HCT116 (cell line): ENCODE measurements at regions not wholly inside any gene's neighbourhood (a gene's known extent, or its start where the extent isn't known, plus 50 kb on each side); places are given as distances from the start of the nearest gene placed in this dataset.

ENCODE experiments used
- ATAC-seq: fragments of 200-7000 bp; cut with Tn5 transposase; 2 replicates; pipeline ENCODE4 v1.9.1; 2020; ENCODE audit warnings: mild to moderate bottlenecking, moderate library complexity
- BruUV-seq: library from RNA; stranded (reverse); fragments of 400-500 nt; replicated peaks from 2 replicates; lab custom pipeline; 2021; lab: Mats Ljungman, UMichigan
- CTCF ChIA-PET: fragments of 300-600 bp; sonication (Branson Sonifier 250); formaldehyde crosslinking; loops from one replicate; lab custom pipeline; 2021; ENCODE audit warnings: antibody characterized with exemption; lab: Charles Lee
- POLR2A ChIA-PET: fragments of 300-600, 350-600 bp; sonication (Branson Sonifier 250); formaldehyde crosslinking; loops from one replicate; lab custom pipeline; 2021; ENCODE audit warnings: antibody characterized with exemption; lab: Charles Lee
- RAD21 ChIA-PET, 2 experiments: fragments of 300-600 bp; sonication (Branson Sonifier 250); formaldehyde crosslinking; loops; one replicate each; lab custom pipeline; 2023; ENCODE audit warnings: low total read pairs in 2 of 2; ENCODE audit not compliant: uncharacterized antibody in 2 of 2, unreplicated experiment in 2 of 2, low non-redundant PET in 1 of 2; lab: Charles Lee
- DNase-seq: peaks from one replicate; pipeline ENCODE4 v3.0.0-alpha.2; 2010; ENCODE audit warnings: low read depth, low spot score
- H2AFZ ChIP-seq: fragments of 200-600 bp; shearing (Covaris generic), sonication (generic); 2 replicates; pipeline ENCODE4 v1.6.1; 2017; ENCODE audit warnings: low read depth, mixed run types, mixed read lengths, antibody characterized with exemption, low read length; ENCODE audit not compliant: poor library complexity, severe bottlenecking
- H3K27ac ChIP-seq: 2 replicates; pipeline ENCODE4 v1.5.1; 2012; ENCODE audit warnings: low read depth, low read length
- H3K27me3 ChIP-seq: fragments of 200-600 bp; sonication (generic); 2 replicates; pipeline ENCODE4 v1.6.1; 2016; ENCODE audit warnings: mixed run types, low read length, mixed read lengths; ENCODE audit not compliant: insufficient read depth
- H3K36me3 ChIP-seq, 2 experiments: fragments of 200-500 bp in 1 of 2; fragments of 200-600 bp in 1 of 2; sonication (Bioruptor generic) in 1 of 2; sonication (generic) in 1 of 2; 2 replicates each; pipeline versions ENCODE4 v1.5.1 to v1.6.1; 2014 to 2016; ENCODE audit warnings: low read length in 2 of 2, inconsistent platforms in 1 of 2, mixed read lengths in 1 of 2, mixed run types in 1 of 2; ENCODE audit not compliant: insufficient read depth in 2 of 2, control insufficient read depth in 1 of 2
- H3K4me1 ChIP-seq, 2 experiments: fragments of 200-600 bp in 1 of 2; sonication (generic) in 1 of 2; 2 replicates each; pipeline versions ENCODE4 v1.5.1 to v1.6.1; 2012 to 2017; ENCODE audit warnings: low read length in 2 of 2, inconsistent platforms in 1 of 2, mild to moderate bottlenecking in 1 of 2, mixed read lengths in 1 of 2, mixed run types in 1 of 2, moderate library complexity in 1 of 2; ENCODE audit not compliant: insufficient read depth in 2 of 2, control insufficient read depth in 1 of 2
- H3K4me2 ChIP-seq: fragments of 200-600 bp; sonication (generic); 2 replicates; pipeline ENCODE4 v1.6.1; 2017; ENCODE audit warnings: mixed run types, low read length, mixed read lengths
- H3K4me3 ChIP-seq, 2 experiments: fragments of 200-600 bp in 1 of 2; sonication (generic) in 1 of 2; replicated peaks in 1 of 2; 2 replicates each; pipeline ENCODE4 v1.5.1; 2011 to 2016; ENCODE audit warnings: low read length in 2 of 2, control low read depth in 1 of 2, low read depth in 1 of 2, mild to moderate bottlenecking in 1 of 2, mixed read lengths in 1 of 2, mixed run types in 1 of 2
- H3K79me2 ChIP-seq: fragments of 200-600 bp; sonication (generic); 2 replicates; pipeline ENCODE4 v1.6.1; 2017; ENCODE audit warnings: mild to moderate bottlenecking, mixed run types, low read length, moderate library complexity, mixed read lengths; ENCODE audit not compliant: insufficient read depth
- H3K9ac ChIP-seq: fragments of 200-600 bp; sonication (generic); 2 replicates; pipeline ENCODE4 v1.6.1; 2016; ENCODE audit warnings: low read length, mixed read lengths
- H3K9me2 ChIP-seq: fragments of 200-600 bp; sonication (generic), shearing (Covaris generic); 2 replicates; pipeline ENCODE4 v1.6.1; 2017; ENCODE audit warnings: mixed run types, mild to moderate bottlenecking, moderate library complexity; ENCODE audit not compliant: insufficient read depth
- H3K9me3 ChIP-seq, 2 experiments: fragments of 200-500 bp in 1 of 2; fragments of 200-600 bp in 1 of 2; sonication (Bioruptor generic) in 1 of 2; sonication (generic) in 1 of 2; 2 replicates each; pipeline ENCODE4 v1.6.1; 2014 to 2017; ENCODE audit warnings: low read length in 2 of 2, mixed read lengths in 2 of 2, inconsistent platforms in 1 of 2, low read depth in 1 of 2, mild to moderate bottlenecking in 1 of 2, mixed run types in 1 of 2, moderate library complexity in 1 of 2; ENCODE audit not compliant: control insufficient read depth in 1 of 2, insufficient read depth in 1 of 2
- H4K20me1 ChIP-seq: fragments of 200-600 bp; sonication (generic), shearing (Covaris generic); 2 replicates; pipeline ENCODE4 v1.6.1; 2017; ENCODE audit warnings: mixed run types, mild to moderate bottlenecking, moderate library complexity; ENCODE audit not compliant: insufficient read depth
- ATF3 ChIP-seq: IDR thresholded peaks from 2 replicates; pipeline ENCODE4 v1.6.1; 2012
- CBX3 ChIP-seq: IDR thresholded peaks from 2 replicates; pipeline ENCODE4 v1.6.1; 2012; ENCODE audit warnings: low read depth
- ELF1 ChIP-seq: IDR thresholded peaks from 2 replicates; pipeline ENCODE4 v1.6.1; 2012; ENCODE audit warnings: low read depth, borderline replicate concordance
- EZH2 ChIP-seq: fragments of 200-600 bp; sonication (generic); IDR thresholded peaks from 2 replicates; pipeline ENCODE4 v1.6.1; 2017; ENCODE audit warnings: antibody characterized with exemption, mixed run types
- EZH2phosphoT487 ChIP-seq: fragments of 200-600 bp; IDR thresholded peaks from 2 replicates; pipeline ENCODE4 v1.6.1; 2018; ENCODE audit warnings: antibody characterized with exemption, borderline replicate concordance
- JUND ChIP-seq: IDR thresholded peaks from 2 replicates; pipeline ENCODE4 v1.6.1; 2012
- MAX ChIP-seq: IDR thresholded peaks from 2 replicates; pipeline ENCODE4 v1.6.1; 2012
- POLR2A ChIP-seq: IDR thresholded peaks from 2 replicates; pipeline ENCODE4 v1.7.0; 2011; ENCODE audit warnings: borderline replicate concordance; ENCODE audit not compliant: insufficient read depth, insufficient read length; ENCODE audit errors: extremely low read depth
- POLR2AphosphoS5 ChIP-seq: IDR thresholded peaks from 2 replicates; pipeline ENCODE4 v1.6.1; 2011; ENCODE audit warnings: mild to moderate bottlenecking, low read depth, low read length, moderate library complexity
- RAD21 ChIP-seq: IDR thresholded peaks from 2 replicates; pipeline ENCODE4 v1.6.1; 2012; ENCODE audit warnings: low read depth, mild to moderate bottlenecking
- REST ChIP-seq: IDR thresholded peaks from 2 replicates; pipeline ENCODE4 v1.6.1; 2012; ENCODE audit warnings: low read depth
- SIN3A ChIP-seq: IDR thresholded peaks from 2 replicates; pipeline ENCODE4 v1.6.1; 2012; ENCODE audit warnings: low read depth
- SP1 ChIP-seq: IDR thresholded peaks from 2 replicates; pipeline ENCODE4 v1.6.1; 2012; ENCODE audit warnings: low read depth
- SRF ChIP-seq: IDR thresholded peaks from 2 replicates; pipeline ENCODE4 v1.6.1; 2012; ENCODE audit warnings: low read depth
- TCF7L2 ChIP-seq: IDR thresholded peaks from 2 replicates; pipeline ENCODE4 v1.7.0; 2011; ENCODE audit warnings: borderline replicate concordance, inconsistent platforms; ENCODE audit not compliant: insufficient read depth, insufficient read length; ENCODE audit errors: extremely low read depth
- YY1 ChIP-seq: IDR thresholded peaks from 2 replicates; pipeline ENCODE4 v1.6.1; 2011; ENCODE audit warnings: low read length, low read depth, moderate library complexity, mild to moderate bottlenecking; ENCODE audit not compliant: insufficient replicate concordance; ENCODE audit errors: extremely low read depth
- ZBTB33 ChIP-seq: IDR thresholded peaks from 2 replicates; pipeline ENCODE4 v1.6.1; 2011; ENCODE audit warnings: mild to moderate bottlenecking, low read length, moderate library complexity; ENCODE audit not compliant: insufficient replicate concordance; ENCODE audit errors: extremely low read depth
- ZFX ChIP-seq: fragments of 450-650 bp; IDR thresholded peaks from 2 replicates; pipeline ENCODE4 v1.6.1; 2017
- ZNF274 ChIP-seq: fragments of 200-500 bp; sonication (Bioruptor generic); IDR thresholded peaks from 2 replicates; pipeline ENCODE4 v1.6.1; 2014; ENCODE audit warnings: mild to moderate bottlenecking, low read depth, low read length, inconsistent platforms
- intact Hi-C: fragments of 100-400 bp; cut with micrococcal nuclease; formaldehyde crosslinking; loops from 2 replicates; pipeline ENCODE4 v1.10.0; 2022

- Histone ChIP-seq H3K27ac (no peak overlapping the region), H3K4me2 (no peak overlapping the region), H3K4me3 (no peak overlapping the region), H3K9me3 (peaks cover 0 to 13% of the 10 kb centered on the region in 2 experiments; a peak in 2 of 4 replicates), H3K36me3 (no peaks in the 10 kb centered on the region), H3K79me2 (no peaks in the 10 kb centered on the region), H3K9ac (no peak overlapping the region), H3K4me1 (no peaks in the 10 kb centered on the region), H3K9me2 (no peaks in the 10 kb centered on the region), H4K20me1 (no peaks in the 10 kb centered on the region), H3K27me3 (no peaks in the 10 kb centered on the region), H2AFZ (no peak overlapping the region)
- ATAC-seq (no peak), DNase-seq (no peak)
- intact Hi-C loops, result no loop called here
- ChIA-PET CTCF (no interaction called here), RAD21 (no interaction called here), POLR2A (no interaction called here)
- no TSS peak for BruUV-seq
- TF ChIP-seq REST (no peak), POLR2AphosphoS5 (no peak), SIN3A (no peak), MAX (no peak), YY1 (no peak), SRF (no peak), SP1 (no peak), RAD21 (no peak), EZH2phosphoT487 (no peak), POLR2A (no peak), TCF7L2 (no peak), ELF1 (no peak), ATF3 (no peak), CBX3 (no peak), EZH2 (no peak), ZBTB33 (no peak), JUND (no peak), ZNF274 (no peak), ZFX (no peak)
Measured at GRCh38 chr1:72620453-72620852, 338.1 kb upstream of the NEGR1 start.
